HG03354 (cell line): ENCODE measurements at regions not wholly inside any gene's neighbourhood (a gene's known extent, or its start where the extent isn't known, plus 50 kb on each side); places are given as distances from the start of the nearest gene placed in this dataset.
"Not testable (repeated sequence)": the region's sequence is repeated elsewhere in the genome, so short reads cannot be mapped to it uniquely, and the experiment has no call there.

Source experiments
- ATAC-seq: cut with Tn5 transposase; IDR thresholded peaks from one replicate; pipeline ENCODE4 v1.9.1; 2021; ENCODE audit warnings: mild to moderate bottlenecking; ENCODE audit not compliant: unreplicated experiment, poor library complexity, severe bottlenecking

DNA sequence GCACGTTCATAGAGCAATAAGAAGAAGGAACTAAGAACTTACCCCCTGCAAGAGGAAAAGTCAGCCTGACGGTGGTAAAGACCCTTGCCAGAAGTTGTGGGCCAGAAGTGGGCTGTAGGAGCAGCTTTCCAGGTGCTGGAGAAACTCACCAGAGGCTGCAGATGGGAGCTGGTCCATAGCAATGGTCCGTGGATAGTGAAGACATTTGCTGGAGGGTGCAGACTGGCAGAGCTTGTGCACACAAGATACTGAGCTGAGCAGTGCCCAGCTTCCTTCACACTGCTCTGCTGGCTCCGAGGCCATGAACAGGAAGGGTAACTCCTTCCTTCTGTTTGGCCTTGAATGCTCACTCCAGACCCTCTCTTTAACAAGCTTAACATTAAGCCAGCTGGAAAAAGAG, 149.8 kb upstream of the BNIP2 start:
- no peak for ATAC-seq

DNA sequence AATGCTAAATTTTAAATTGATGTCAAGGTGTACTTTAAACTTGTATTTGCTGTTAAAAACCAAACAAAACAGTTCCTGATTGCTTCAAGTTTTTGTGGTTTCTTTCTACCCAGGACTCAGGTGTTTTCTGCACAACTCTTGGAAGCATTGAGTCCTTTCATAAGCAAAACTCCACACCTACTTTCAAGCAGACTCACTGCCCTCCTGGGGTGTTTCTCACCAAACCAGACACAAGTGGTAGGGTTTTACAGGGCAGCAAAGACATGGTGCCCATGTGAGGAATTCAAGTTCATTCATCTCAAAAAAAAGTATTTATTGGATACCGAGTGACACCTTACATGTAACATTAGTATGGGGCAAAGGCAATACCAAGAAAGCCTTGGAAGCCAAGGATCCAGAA, 146.7 kb upstream of the BNIP2 start:
- ATAC-seq: no peak

DNA sequence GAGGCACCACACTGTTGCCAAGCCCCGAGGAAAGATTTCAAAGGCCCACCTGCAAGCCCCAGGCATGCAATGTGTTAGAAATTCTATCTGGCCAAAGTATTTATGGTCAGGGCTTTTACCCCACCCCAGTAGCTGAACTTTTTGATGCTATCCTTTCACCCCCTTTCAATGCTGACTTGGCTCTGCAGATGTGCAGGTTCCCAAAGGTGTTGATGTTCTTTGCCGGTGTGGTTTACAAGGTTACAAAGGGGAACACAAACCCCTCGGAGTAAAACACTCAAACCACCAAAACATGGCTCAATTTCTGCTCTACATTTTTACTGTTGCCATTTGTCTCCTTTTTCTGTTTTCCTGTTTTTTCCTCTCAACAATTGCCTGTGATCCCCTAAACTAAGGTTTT, 145.4 kb upstream of the BNIP2 start:
- no peak for ATAC-seq

DNA sequence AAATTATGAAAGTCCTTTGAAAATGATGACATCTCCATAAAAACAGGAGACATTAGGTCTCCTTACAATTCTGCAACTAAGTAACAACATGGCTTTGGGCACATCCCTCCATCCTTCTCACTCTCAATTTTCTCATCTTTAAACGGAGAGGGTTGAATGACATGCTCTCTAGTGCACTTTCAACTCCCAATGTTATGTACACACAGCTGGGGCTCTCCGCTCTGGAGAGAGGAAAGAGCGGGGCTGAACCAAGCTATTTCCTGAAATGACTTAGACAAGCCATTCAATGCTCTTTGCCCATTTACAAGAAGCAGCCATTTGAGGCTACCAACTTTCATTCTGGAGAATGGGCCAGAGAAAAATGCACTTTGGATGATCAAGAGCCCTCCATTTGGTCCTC, 144.2 kb upstream of the BNIP2 start:
- ATAC-seq: no peak

DNA sequence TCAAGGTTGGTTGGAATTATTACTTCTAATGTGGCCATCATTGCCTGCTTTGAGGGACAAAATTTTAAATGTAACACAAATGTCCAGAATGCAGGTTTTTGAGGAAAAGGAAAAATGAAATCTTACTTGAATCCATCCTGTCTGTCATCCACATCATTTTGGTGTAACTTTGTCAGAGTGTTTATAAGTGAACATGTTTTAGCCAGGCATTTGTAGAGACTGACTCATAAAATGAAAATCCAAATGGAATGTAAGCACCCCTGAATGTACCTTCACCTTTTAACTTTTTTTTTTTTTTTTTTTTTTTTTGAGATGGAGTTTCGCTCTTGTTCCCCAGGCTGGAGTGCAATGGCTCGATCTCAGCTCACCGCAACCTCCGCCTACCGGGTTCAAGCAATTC, 141.8 kb upstream of the BNIP2 start:
- ATAC-seq: no peak

DNA sequence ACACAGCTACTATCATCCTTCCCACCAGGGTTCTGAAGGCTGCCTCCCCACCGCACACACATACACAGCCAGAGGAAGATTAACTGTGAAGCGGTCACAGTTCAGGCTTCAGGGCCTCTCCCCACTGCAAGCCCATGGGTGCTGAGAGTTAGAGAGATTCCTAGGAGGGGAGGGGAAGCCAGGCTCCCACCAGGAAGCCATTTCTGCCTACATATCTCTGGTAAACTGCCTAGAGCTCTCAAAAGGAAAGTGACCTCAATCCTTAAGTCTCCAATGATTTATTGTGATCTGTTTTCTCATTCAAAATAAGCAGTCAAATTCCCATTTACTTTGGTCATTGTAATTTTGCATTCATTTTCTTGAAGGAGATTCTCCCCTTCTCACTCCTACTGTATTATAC, 141.0 kb upstream of the BNIP2 start:
- ATAC-seq: no peak

DNA sequence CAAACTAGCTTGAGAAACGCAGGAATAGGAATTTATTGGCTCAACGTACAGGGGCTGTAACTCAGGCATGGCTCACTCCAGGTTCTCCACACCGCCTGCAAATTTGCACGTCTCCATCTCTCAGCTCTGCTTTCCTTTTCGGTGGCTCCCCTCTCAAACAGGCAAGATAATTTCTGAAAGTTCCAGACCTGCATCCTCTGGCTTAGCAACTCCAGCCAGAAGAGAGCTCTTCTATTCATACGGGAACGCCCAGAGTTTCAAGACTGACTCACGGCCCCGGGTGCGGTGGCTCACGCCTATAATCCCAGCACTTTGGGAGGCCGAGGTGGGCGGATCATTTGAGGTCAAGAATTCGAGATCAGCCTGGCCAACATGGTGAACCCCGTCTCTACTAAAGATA, 139.7 kb upstream of the BNIP2 start:
- no peak for ATAC-seq

DNA sequence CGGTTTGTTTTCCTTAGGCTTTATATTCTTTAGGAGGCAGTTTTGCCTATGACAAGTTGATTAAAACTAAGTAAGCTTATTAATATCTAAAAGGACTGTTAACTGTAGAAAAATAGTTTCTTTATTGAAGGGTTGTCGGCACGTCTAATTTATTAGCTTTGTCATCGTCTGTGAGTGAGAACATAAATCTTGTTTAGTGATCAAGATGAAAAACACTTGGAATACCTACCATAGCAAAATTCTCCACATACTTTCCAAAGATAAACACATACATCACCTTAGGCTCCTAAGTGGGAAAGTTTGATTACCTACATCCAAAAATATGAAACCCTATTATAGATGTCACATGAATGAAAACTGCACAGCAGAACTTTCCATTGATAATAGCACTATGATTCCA, 139.1 kb upstream of the BNIP2 start:
- ATAC-seq: no peak

DNA sequence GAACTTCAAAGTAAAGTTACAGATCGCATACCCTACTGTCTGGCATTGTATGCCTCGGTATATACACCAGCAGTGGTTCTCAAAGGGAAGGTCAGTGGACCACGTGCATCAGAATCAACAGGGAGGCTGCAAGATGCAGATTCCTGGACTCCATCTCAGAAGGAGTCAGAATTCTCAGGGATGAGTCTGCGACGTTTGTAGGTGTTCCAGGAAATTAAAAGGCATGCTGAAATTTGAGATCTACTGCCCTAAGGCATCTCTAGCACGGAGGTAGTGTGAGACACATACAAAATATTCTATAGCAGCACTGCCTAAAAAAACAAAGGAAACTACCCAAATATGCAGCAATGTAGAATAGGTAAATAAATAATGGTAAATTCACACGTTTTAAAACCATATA, 136.8 kb upstream of the BNIP2 start:
- ATAC-seq: no peak

DNA sequence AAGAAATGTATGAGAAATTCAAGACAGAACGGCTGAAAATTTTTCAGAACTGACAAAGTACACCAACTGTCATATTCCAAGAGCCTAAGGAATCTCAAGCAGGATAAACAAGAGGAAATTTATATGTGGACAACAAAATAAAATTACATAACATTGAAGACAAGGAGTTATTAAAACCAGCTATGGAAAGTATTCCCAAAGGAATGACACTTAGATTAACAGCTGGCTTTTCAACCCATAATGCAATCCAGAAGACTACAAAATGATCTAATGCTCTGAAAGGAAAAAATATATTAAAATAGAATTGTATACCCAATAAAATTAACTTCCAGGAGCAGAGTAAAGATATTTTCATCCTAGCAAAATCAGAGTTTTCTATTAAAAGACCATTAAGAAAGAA, 132.2 kb upstream of the BNIP2 start:
- no peak for ATAC-seq

DNA sequence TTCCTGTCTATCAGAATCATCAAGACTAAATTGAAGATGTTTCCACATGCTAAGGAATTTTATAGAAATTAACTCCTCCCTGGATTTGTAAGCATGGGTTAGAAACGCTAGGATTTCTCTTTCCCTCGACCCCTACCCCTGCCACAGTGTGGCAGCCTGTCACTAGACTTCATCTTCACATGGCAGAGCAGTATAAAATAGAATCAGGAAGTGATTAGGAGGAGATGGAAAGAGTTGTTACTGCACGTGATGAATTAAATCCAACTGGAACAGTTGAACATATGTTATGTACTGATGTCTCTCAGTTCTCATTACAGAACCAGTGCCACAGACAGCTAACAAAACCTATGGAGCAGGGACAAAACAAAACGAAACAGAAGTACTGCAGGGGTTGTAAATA, 130.0 kb upstream of the BNIP2 start:
- no peak for ATAC-seq

DNA sequence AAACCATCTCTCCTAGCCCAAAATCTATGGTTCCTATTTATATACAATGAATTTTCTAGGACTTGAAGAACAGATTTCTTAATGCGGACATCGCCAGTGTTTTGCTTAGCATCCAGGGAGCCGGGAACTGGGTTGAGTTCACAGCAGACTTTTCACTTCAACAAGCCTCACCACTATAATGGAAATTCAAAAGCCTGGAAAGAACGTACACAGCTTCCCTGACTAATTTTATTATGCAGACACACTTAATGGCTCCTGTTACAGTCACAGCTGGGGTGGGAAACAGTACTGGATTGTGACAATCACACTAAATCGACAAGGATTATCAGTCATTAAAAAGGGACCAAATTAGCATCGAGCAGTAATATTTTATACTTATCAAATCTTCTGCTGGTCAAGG, 129.2 kb upstream of the BNIP2 start:
- no peak for ATAC-seq

DNA sequence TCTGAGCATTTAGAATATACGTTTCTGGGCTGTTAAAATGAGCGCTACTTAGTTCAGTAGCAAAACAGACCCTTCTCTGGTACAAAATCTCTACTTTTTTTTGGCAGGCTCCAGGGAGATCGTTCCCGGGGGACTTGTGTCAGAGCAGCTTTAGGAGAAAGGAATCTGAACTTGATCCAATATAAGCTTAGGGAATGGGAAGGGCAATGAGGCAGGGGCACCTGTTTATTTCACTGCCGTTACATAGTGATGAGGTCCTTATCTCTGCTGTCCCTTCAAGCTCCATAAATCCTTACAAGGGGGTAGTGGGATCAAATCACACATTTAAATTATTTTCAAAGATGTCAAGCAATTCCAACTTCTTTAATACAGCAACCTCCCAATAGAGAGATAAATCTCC, 128.7 kb upstream of the BNIP2 start:
- no peak for ATAC-seq

DNA sequence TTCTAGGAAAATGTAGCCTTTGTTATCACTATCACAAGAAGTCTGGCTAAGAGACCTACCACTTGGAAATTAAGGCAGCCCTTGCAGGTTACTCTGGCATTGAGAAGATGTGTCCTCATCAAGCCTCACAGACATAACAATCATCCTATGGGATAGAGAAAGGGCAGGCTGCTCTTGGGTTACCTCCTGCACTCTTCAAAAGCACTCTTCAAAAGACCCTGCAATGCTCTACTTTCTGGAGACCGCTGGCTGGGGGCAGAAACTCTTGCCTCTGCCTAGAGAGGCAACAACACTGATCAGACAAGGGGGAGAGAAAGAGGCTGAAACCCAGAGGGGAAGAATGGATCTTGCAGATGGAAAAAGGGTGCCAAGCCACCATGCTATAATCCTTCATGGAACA, 127.9 kb upstream of the BNIP2 start:
- ATAC-seq: no peak

DNA sequence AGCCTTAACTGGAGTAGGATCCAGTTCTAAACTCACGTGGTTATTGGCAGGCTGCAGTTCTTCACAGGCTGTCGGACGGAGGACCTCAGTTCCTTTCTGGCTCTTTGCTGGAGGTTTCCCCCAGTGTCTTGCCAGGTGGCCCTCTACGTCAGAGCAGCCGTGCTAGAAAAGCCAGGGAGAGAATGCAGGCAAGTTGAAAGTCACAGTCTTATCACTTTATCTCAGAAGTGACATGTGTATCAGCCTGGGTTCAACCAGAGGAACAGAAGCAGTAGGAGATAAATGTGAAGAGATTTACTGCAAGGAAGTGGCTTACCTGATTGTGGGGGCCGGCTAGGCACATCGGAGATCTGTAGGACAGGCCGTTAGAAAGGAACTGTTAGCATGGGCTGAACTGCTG, 125.3 kb upstream of the BNIP2 start:
- no peak for ATAC-seq

DNA sequence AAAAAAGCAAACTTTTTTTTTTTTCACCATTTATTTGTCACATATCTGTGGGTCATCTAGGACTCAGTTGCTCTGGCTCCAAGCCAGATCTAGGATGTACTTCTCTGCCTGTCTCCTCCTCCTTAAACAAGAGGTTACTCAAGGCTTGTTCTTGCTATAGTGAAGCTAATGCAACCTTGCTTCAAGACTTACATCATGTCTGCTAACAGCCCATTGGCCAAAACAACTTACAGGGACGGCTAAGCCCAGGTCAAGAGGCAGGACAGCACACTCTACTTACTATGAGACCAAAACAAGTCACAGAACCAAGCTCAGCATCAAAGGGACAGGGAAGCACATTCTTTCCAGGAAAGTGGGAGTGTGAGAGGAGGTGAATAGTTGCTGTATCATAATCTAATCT, 123.8 kb upstream of the BNIP2 start:
- no peak for ATAC-seq

DNA sequence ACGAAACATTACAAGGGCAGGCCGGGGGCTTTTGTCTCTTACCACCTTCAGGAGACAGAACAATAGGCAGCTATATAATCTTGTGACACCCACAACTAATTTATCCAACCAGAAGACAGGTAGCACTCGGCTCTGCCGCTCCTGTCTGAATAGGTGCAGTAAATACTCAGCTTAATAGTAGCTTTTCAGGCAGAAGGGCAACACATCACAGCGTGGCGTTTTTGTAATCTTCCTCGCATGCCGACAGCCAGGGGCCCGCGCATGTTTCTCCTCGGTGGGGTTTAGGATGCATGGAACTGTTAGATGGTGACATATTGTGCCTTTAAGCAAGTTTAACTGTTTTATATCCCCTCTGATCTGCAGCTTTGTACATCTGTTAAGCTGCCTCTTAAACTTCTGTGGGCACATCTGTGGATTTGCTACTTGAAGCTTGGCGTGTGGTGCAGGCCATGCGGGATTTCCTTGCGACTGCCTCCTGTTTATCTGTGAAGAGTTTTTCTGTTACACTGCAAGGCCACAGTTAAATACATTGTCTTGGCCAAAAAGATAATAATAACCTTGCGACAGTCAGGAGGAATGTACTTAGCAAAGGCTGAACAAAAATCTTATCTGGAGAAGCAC, 123.2 kb upstream of the BNIP2 start:
- no peak for ATAC-seq

DNA sequence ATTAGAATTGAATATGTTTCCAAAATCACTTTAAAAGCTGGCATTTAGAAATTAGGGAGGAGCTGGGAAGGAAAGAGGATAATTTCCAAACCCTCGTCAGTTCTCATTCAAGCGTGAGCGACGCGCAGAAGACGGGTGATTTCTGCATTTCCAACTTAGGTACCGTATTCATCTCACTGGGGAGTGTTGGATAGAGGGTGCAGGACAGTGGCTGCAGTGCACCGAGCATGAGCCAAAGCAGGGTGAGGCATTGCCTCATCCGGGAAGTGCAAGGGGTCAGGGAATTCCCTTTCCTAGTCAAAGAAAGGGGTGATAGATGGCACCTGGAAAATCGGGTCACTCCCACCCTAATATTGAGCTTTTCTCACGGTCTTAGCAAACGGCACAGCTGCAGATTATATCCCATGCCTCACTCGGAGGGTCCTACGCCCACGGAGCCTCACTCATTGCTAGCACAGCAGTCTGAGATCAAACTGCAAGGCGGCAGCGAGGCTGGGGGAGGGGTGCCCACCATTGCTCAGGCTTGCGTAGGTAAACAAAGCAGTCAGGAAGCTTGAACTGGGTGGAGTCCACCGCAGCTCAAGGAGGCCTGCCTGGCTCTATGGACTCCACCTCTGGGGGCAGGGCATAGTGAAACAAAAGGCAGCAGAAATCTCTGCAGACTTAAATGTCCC, 114.3 kb upstream of the BNIP2 start:
- ATAC-seq: not testable (repeated sequence)

DNA sequence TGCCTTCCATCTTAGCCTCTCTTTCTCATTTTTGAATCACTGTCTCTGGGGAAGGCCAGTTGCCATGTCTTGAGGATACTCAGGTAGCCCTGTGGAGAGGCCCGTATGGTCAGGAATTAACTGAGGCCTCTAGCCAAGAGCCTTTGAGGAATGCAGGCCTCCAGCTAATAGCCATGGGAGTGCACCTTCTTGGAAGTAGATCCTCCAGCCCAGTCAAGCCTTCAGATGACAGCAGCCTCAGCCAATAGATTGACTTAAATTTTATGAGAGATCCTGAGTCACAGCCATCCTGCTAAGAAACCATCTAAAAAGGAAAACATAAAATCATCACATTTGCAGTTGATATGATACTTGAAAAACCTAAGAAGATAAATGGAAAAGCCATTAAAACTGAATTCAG, 112.5 kb upstream of the BNIP2 start:
- ATAC-seq: no peak

DNA sequence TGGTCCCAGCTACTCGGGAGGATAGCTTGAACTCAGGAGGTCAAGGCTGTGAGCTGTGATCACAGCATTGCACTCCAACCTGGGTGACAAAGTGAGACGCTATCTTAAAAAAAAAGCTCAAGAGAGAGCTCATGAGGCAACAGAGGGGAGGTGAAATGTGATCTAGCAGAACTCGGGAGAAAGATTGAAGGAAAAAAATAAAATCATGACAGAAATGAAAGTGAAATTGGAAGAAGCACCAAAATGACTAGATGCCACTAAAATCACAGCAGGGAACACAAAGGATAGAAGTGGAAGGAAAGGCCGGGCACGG, 109.4 kb upstream of the BNIP2 start:
- no peak for ATAC-seq

DNA sequence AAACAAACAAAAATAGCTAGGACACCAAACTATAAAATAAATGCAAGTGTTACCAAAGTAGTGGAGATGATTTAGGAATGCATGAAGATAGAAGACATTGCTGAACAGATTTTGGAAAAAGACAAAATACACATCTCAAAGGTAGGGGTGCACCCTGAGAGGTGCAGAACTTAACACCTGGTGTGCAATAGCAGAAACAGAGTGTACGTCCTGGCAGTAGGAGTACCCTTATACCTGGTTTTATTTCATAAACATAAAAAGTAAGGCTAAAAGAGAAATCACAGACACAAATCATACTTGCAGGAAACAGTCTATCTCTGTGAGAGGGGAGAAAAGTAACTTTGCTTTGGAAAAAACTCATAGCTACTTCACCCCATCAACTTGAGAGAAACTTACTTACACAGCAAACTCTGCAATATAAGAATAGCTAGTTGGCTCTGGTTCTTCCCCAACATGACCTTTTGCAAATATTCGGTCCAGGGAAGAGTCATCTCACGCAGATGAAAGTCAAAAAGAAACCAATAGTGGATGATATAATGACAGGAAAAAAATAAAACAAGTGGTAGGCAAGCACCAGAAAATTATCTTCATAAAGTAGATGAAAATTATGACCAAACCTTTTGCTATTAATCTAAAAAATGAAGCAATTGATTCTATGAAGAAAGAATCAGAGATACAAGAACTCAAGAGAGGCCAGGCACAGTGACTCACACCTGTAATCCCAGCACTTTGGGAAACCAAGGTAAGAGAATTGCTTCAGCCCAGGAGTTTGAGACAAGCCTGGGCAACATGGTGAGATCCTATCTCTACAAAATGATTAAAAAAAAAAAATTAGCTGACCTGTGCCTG, 108.9 kb upstream of the BNIP2 start:
- no peak for ATAC-seq
